ENCODE measurements at regions not wholly inside any gene's neighbourhood (a gene's known extent, or its start where the extent isn't known, plus 50 kb on each side); places are given as distances from the start of the nearest gene placed in this dataset.

GRCh38 chr11:127199306-127199801, 198.8 kb upstream of the KIRREL3 start (continued):
- no peak for TF ChIP-seq REST (IDR thresholded peaks at IDR 0.05)
- TF ChIP-seq EHF (CRISPR knock-in tag; IDR thresholded peaks at IDR 0.05): no peak
- no peak for TF ChIP-seq MYC (IDR thresholded peaks at IDR 0.05; ENCODE audit: borderline replicate concordance, low read length)
- TF ChIP-seq FOSL2 (IDR thresholded peaks at IDR 0.05): no peak
- TF ChIP-seq FOSL2 (CRISPR knock-in tag; IDR thresholded peaks at IDR 0.05): no peak

GRCh38 chr11:127195501-127196120, 195.0 kb upstream of the KIRREL3 start:
- DNase-seq (ENCODE audit: low read depth in 1 of 2, low spot score in 1 of 2): no peak
- FAIRE-seq: no peak
- CTCF ChIA-PET: interaction anchor here (1.7 kb wide), 1 partner anchor 8 kb away, joined by 3 read pairs; no protein-coding TSS in a partner anchor
- 8% methylated on average over 8 of the region's 8 CpGs for WGBS (ENCODE audit: missing lambda C conversion rate)
- Histone ChIP-seq H3K4me3 (no peak overlapping the region), H3K27ac (no peak overlapping the region), H3K4me1 (no peaks in the 10 kb centered on the region), H3K9me3 (no peaks in the 10 kb centered on the region), H3K4me2 (no peak overlapping the region)
- no peak for TF ChIP-seq ELK1 (IDR thresholded peaks at IDR 0.05; ENCODE audit: low read depth, low read length)
- TF ChIP-seq BCL3 (IDR thresholded peaks at IDR 0.05): no peak
- no peak for TF ChIP-seq CEBPB (IDR thresholded peaks at IDR 0.05)
- no peak for TF ChIP-seq NFE2L2 (conservative IDR thresholded peaks at IDR 0.05; ENCODE audit: low read length)
- POLR2A ChIA-PET: no interaction called here
- ATAC-seq: no peak

GRCh38 chr11:127194521-127194920, 194.0 kb upstream of the KIRREL3 start:
- no peak for ATAC-seq
- H3K4me1 ChIP-seq: no peaks in the 10 kb centered on the region
- 32% methylated on average over 7 of the region's 7 CpGs for WGBS (ENCODE audit: missing lambda C conversion rate)
- no peak overlapping the region for H3K4me3 ChIP-seq
- TF ChIP-seq HOXB13 (CRISPR knock-in tag; IDR thresholded peaks at IDR 0.05; ENCODE audit: low read depth) (no peak), E2F6 (IDR thresholded peaks at IDR 0.05; ENCODE audit: borderline replicate concordance, low read depth) (no peak), JUNB (IDR thresholded peaks at IDR 0.05) (no peak), REST (IDR thresholded peaks at IDR 0.05) (no peak), HMGXB4 (CRISPR knock-in tag; IDR thresholded peaks at IDR 0.05; ENCODE audit: borderline replicate concordance) (no peak), KDM1A (IDR thresholded peaks at IDR 0.05; ENCODE audit: low read depth) (no peak), PBX3 (IDR thresholded peaks at IDR 0.05) (no peak), MAZ (IDR thresholded peaks at IDR 0.05; ENCODE audit: borderline replicate concordance, low read depth, low read length) (no peak), ZFP36 (IDR thresholded peaks at IDR 0.05; ENCODE audit: borderline replicate concordance, partially characterized antibody) (no peak), RAD21 (conservative IDR thresholded peaks at IDR 0.05 in 1 of 2, IDR thresholded peaks at IDR 0.05 in 1 of 2) (no peak), RCOR1 (IDR thresholded peaks at IDR 0.05; ENCODE audit: low read depth, low read length) (no peak)
- H3K27ac ChIP-seq: no peak overlapping the region
- no peak for DNase-seq (ENCODE audit: low read depth in 1 of 2, low spot score in 1 of 2)
- POLR2A ChIA-PET: no interaction called here
- H3K4me2 ChIP-seq: no peak overlapping the region
- no peaks in the 10 kb centered on the region for H3K9me3 ChIP-seq
- FAIRE-seq: no peak
- CTCF ChIA-PET: interaction anchor here (1.7 kb wide), 1 partner anchor 9 kb away, joined by 3 read pairs; no protein-coding TSS in a partner anchor
